ENCODE measurements at regions not wholly inside any gene's neighbourhood (a gene's known extent, or its start where the extent isn't known, plus 50 kb on each side); places are given as distances from the start of the nearest gene placed in this dataset.

DNA sequence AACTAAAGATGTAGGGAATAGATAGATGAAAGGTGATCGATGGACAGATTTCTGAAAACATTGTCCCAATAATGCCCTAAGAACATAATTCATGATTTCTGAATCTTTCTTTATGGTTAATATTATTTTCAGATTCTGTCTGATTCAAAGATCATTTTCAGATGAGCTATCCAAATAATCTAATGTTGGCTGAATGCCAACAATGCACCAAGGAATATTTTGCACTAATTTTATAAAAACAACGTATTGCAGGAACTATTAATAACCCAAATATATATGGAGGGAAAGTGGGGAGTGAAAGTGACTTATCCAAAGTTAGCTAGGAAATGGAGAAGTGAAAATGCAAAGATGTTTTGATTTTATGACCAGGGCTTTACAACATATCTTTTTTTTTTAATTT is 1675.5 kb downstream of the STIM2 start:
- TF ChIP-seq, protein P1, sequence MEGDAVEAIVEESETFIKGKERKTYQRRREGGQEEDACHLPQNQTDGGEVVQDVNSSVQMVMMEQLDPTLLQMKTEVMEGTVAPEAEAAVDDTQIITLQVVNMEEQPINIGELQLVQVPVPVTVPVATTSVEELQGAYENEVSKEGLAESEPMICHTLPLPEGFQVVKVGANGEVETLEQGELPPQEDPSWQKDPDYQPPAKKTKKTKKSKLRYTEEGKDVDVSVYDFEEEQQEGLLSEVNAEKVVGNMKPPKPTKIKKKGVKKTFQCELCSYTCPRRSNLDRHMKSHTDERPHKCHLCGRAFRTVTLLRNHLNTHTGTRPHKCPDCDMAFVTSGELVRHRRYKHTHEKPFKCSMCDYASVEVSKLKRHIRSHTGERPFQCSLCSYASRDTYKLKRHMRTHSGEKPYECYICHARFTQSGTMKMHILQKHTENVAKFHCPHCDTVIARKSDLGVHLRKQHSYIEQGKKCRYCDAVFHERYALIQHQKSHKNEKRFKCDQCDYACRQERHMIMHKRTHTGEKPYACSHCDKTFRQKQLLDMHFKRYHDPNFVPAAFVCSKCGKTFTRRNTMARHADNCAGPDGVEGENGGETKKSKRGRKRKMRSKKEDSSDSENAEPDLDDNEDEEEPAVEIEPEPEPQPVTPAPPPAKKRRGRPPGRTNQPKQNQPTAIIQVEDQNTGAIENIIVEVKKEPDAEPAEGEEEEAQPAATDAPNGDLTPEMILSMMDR (IDR thresholded peaks at IDR 0.05; ENCODE audit: low read depth, low read length, poor library complexity, severe bottlenecking) = no peak
- TF ChIP-seq EZH2phosphoT487 (IDR thresholded peaks at IDR 0.05; ENCODE audit: borderline replicate concordance, low read length) = no peak

Measured in DOHH2 (cell line).